ENCODE measurements at regions not wholly inside any gene's neighbourhood (a gene's known extent, or its start where the extent isn't known, plus 50 kb on each side); places are given as distances from the start of the nearest gene placed in this dataset.

GRCh38 chr5:164058621-164059020 is 553.2 kb downstream of the MAT2B start:
- TF ChIP-seq EZH2 (IDR thresholded peaks at IDR 0.05): no peak
- no peak for TF ChIP-seq POLR2AphosphoS5 (IDR thresholded peaks at IDR 0.05; ENCODE audit: borderline replicate concordance, low read depth, low read length)
- TF ChIP-seq FOXP2 (optimal IDR thresholded peaks at IDR 0.05; ENCODE audit: control extremely low read depth, extremely low read length, insufficient read depth): no peak
